HepG2 (cell line): ENCODE measurements at regions not wholly inside any gene's neighbourhood (a gene's known extent, or its start where the extent isn't known, plus 50 kb on each side); places are given as distances from the start of the nearest gene placed in this dataset.
"Not testable (repeated sequence)": the region's sequence is repeated elsewhere in the genome, so short reads cannot be mapped to it uniquely, and the experiment has no call there.

Source experiments
- HOXA3 ChIP-seq: sonication (generic); formaldehyde crosslinking; IDR thresholded peaks from 2 replicates; pipeline ENCODE4 v1.5.0; 2020; ENCODE audit warnings: missing genetic modification reagents
- NFIC ChIP-seq: IDR thresholded peaks from 2 replicates; pipeline ENCODE4 v1.6.1; 2012; ENCODE audit warnings: mild to moderate bottlenecking, low read length, inconsistent platforms
- NFYB ChIP-seq: sonication (generic); formaldehyde crosslinking; IDR thresholded peaks from 2 replicates; pipeline ENCODE4 v1.4.0; 2020; ENCODE audit warnings: missing genetic modification reagents
- ZNF496 ChIP-seq: sonication (generic); formaldehyde crosslinking; IDR thresholded peaks from 2 replicates; pipeline ENCODE4 v1.8.1; 2023; ENCODE audit warnings: mild to moderate bottlenecking, moderate library complexity, missing genetic modification reagents; ENCODE audit not compliant: insufficient replicate concordance
- ZNF737 ChIP-seq: sonication (generic); formaldehyde crosslinking; IDR thresholded peaks from 2 replicates; pipeline ENCODE4 v1.5.0; 2020; ENCODE audit warnings: missing genetic modification reagents, mild to moderate bottlenecking, borderline replicate concordance

DNA sequence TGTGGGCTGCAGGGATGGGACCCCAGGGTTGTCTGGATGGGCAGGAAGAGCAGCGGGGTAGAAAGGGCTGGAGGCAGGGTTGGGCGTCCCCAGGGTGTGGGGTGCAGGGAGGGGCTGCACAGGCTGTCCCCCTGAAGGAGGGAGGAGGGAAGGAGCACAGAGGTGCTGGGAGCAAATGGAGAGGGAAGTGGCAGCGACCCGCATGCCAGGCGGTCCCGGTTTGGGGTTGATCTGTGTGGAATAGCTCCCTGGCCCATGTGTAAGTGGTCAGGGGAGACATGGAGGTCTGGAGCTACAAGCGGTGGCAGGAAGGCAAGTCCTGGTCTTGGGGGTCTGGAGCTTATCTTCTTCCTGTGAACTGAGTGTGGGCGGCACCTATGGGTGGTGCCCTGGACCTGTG is 532.0 kb downstream of the GOLGA6L6 start:
- TF ChIP-seq NFYB; ZNF737 (CRISPR knock-in tag); ZNF496 (CRISPR knock-in tag); HOXA3; NFIC: not testable (repeated sequence)
